ENCODE measurements at regions not wholly inside any gene's neighbourhood (a gene's known extent, or its start where the extent isn't known, plus 50 kb on each side); places are given as distances from the start of the nearest gene placed in this dataset.

- no peak for DNase-seq (ENCODE audit: low spot score)
Measured at GRCh38 chr1:67991546-67991945, 58.9 kb downstream of the DIRAS3 start.

GRCh38 chr1:67988066-67988465 lies 62.4 kb downstream of the DIRAS3 start:
- DNase-seq (ENCODE audit: low spot score): no peak

- DNase-seq (ENCODE audit: low spot score): peak; percentile 88
Measured at GRCh38 chr1:67987046-67987799, 63.2 kb downstream of the DIRAS3 start.

GRCh38 chr1:67983867-67984266 lies 66.6 kb downstream of the DIRAS3 start:
- DNase-seq (ENCODE audit: low spot score): no peak

- DNase-seq (ENCODE audit: low spot score): peak; percentile 59
Measured at GRCh38 chr1:67980028-67980427, 70.4 kb downstream of the DIRAS3 start.

GRCh38 chr1:67979532-67979931 lies 70.9 kb downstream of the DIRAS3 start:
- no peak for DNase-seq (ENCODE audit: low spot score)

- peak; percentile 96 for DNase-seq (ENCODE audit: low spot score)
Measured at GRCh38 chr1:67978890-67979516, 71.4 kb downstream of the DIRAS3 start.

- DNase-seq (ENCODE audit: low spot score): no peak
Measured at GRCh38 chr1:67977756-67978155, 72.7 kb downstream of the DIRAS3 start.

- DNase-seq (ENCODE audit: low spot score): no peak
Measured at GRCh38 chr1:67973051-67973450, 77.4 kb downstream of the DIRAS3 start.

- DNase-seq (ENCODE audit: low spot score): peak; percentile 94
Measured at GRCh38 chr1:67970088-67970487, 80.3 kb downstream of the DIRAS3 start.

- DNase-seq (ENCODE audit: low spot score): peak; percentile 59
Measured at GRCh38 chr1:67969446-67969845, 81.0 kb downstream of the DIRAS3 start.

GRCh38 chr1:67966666-67967009 lies 83.8 kb downstream of the DIRAS3 start:
- DNase-seq (ENCODE audit: low spot score): no peak

- DNase-seq (ENCODE audit: low spot score): no peak
Measured at GRCh38 chr1:67965995-67966665, 84.3 kb downstream of the DIRAS3 start.

- no peak for DNase-seq (ENCODE audit: low spot score)
Measured at GRCh38 chr1:67963263-67963662, 87.2 kb downstream of the DIRAS3 start.

GRCh38 chr1:67960766-67961165 lies 89.7 kb downstream of the DIRAS3 start:
- no peak for DNase-seq (ENCODE audit: low spot score)

GRCh38 chr1:67958472-67958871 lies 92.0 kb downstream of the DIRAS3 start:
- no peak for DNase-seq (ENCODE audit: low spot score)

GRCh38 chr1:67957066-67957465 lies 93.4 kb downstream of the DIRAS3 start:
- DNase-seq (ENCODE audit: low spot score): no peak

GRCh38 chr1:67956116-67956515 lies 94.3 kb downstream of the DIRAS3 start:
- DNase-seq (ENCODE audit: low spot score): no peak

GRCh38 chr1:67955591-67955990 lies 94.8 kb downstream of the DIRAS3 start:
- DNase-seq (ENCODE audit: low spot score): no peak

- no peak for DNase-seq (ENCODE audit: low spot score)
Measured at GRCh38 chr1:67953301-67953700, 97.1 kb downstream of the DIRAS3 start.

GRCh38 chr1:67952071-67952470 lies 98.4 kb downstream of the DIRAS3 start:
- DNase-seq (ENCODE audit: low spot score): peak; percentile 19

GRCh38 chr1:67951014-67951413 lies 99.4 kb downstream of the DIRAS3 start:
- DNase-seq (ENCODE audit: low spot score): no peak
